ENCODE measurements at regions not wholly inside any gene's neighbourhood (a gene's known extent, or its start where the extent isn't known, plus 50 kb on each side); places are given as distances from the start of the nearest gene placed in this dataset.

- TF ChIP-seq CTCF (conservative IDR thresholded peaks at IDR 0.05; ENCODE audit: low read depth, low read length) = no peak
- no peak for TF ChIP-seq SMC3 (IDR thresholded peaks at IDR 0.05; ENCODE audit: low read depth, low read length)
- TF ChIP-seq CHD1 (IDR thresholded peaks at IDR 0.05; ENCODE audit: low read depth, low read length) = no peak
- no peak for TF ChIP-seq FOS (IDR thresholded peaks at IDR 0.05; ENCODE audit: low read depth, low read length)
- no peak for TF ChIP-seq NFE2L2 (IDR thresholded peaks at IDR 0.05; ENCODE audit: low read depth, low read length)
- TF ChIP-seq POLR2A (IDR thresholded peaks at IDR 0.05; ENCODE audit: low read depth, low read length) = no peak
- TF ChIP-seq MXI1 (IDR thresholded peaks at IDR 0.05; ENCODE audit: borderline replicate concordance, low read depth, low read length) = no peak
- TF ChIP-seq USF2 (IDR thresholded peaks at IDR 0.05; ENCODE audit: low read depth, low read length) = no peak
- TF ChIP-seq RAD21 (IDR thresholded peaks at IDR 0.05; ENCODE audit: low read length) = no peak
- TF ChIP-seq BHLHE40 (IDR thresholded peaks at IDR 0.05; ENCODE audit: low read depth, low read length) = no peak
Observed at GRCh38 chr12:4158306-4158705, 115.3 kb upstream of the CCND2 start.

Measured in IMR-90 (cell line).